ENCODE measurements at regions not wholly inside any gene's neighbourhood (a gene's known extent, or its start where the extent isn't known, plus 50 kb on each side); places are given as distances from the start of the nearest gene placed in this dataset.

DNA sequence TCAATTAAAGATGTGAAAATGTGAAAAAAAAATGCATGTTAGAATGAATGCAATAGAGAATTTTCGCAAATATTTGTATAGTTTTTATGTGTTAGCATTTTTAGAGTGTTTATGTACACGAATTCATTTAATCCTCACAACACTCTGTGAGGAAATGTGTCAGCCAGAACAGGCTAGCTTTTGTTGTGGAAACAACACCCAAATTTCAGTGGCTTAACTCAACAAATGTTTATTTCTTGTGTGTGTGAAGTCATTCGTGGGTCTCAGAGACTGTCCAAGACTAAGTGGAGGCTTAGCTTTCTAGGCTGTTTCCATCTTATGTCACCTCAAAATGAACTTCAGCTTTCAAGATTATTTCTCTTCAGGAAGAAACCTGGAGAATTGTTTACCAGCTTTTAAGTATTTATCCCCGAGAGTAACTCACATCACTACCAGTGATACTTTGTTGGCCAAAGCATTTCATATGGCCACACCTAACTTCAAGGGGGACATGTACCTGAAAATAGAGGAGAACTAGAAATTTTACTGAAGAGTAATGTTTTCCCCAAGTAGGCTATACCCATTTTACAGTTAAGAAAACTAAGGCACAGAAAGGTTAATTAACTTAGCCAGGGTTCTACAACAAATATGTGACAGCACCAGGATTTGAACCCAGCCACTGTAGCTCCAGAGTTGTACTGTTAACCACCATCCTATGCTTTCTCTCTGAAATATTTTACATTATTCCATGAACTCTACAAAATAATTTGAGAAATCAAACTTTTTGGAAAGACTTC is 306.1 kb downstream of the QKI start:
- TF ChIP-seq EZH2 (IDR thresholded peaks at IDR 0.05; ENCODE audit: insufficient read depth, poor library complexity, severe bottlenecking) (no peak), EZH2phosphoT487 (IDR thresholded peaks at IDR 0.05; ENCODE audit: insufficient read depth, low read depth) (no peak)
